ENCODE measurements at regions not wholly inside any gene's neighbourhood (a gene's known extent, or its start where the extent isn't known, plus 50 kb on each side); places are given as distances from the start of the nearest gene placed in this dataset.

GRCh38 chr6:43921039-43921438 lies 151.0 kb downstream of the VEGFA start:
- no peaks in the 10 kb centered on the region for H3K9me3 ChIP-seq (ENCODE audit: low read length)
- ChIA-PET CTCF (no interaction called here), POLR2A (ENCODE audit: unreplicated experiment) (interaction anchor here (0.6 kb wide), 1 partner anchor 1067 kb away, joined by 3 read pairs; no protein-coding TSS in a partner anchor)
- TF ChIP-seq CTCF (conservative IDR thresholded peaks at IDR 0.05; ENCODE audit: low read depth, low read length) (no peak), EZH2 (IDR thresholded peaks at IDR 0.05; ENCODE audit: low read length, unreplicated experiment) (no peak), EZH2phosphoT487 (IDR thresholded peaks at IDR 0.05; ENCODE audit: borderline replicate concordance, low read length) (no peak)
- H3K4me1 ChIP-seq (ENCODE audit: insufficient read depth, low read length), result peaks cover 15% of the 10 kb centered on the region
- no peak for ATAC-seq
- no TSS peak for BruUV-seq (replicated peaks)
- no peaks in the 10 kb centered on the region for H3F3A ChIP-seq (ENCODE audit: low read length, unreplicated experiment)
- no peak overlapping the region for H3K9ac ChIP-seq (ENCODE audit: low read length)
- no peak for DNase-seq
- H3K27ac ChIP-seq (ENCODE audit: low read length), result no peak overlapping the region
- H3K27me3 ChIP-seq (ENCODE audit: low read length), result no peaks in the 10 kb centered on the region
- no peaks in the 10 kb centered on the region for H4K20me1 ChIP-seq (ENCODE audit: low read length)
- H3K4me3 ChIP-seq (ENCODE audit: low read length), result no peak overlapping the region
- no peaks in the 10 kb centered on the region for H3K79me2 ChIP-seq (ENCODE audit: low read length)
- intact Hi-C loops (cut with micrococcal nuclease), result no loop called here
- H3K36me3 ChIP-seq (ENCODE audit: low read depth, low read length), result no peaks in the 10 kb centered on the region
- H2AFZ ChIP-seq (ENCODE audit: low read length), result no peak overlapping the region
- no peak overlapping the region for H3K4me2 ChIP-seq (ENCODE audit: low read length)
- no peaks in the 10 kb centered on the region for H3K9me2 ChIP-seq (replicated peaks; ENCODE audit: low read length)

GRCh38 chr6:43919774-43920173 lies 149.8 kb downstream of the VEGFA start:
- Histone ChIP-seq H3K4me2 (ENCODE audit: low read length) (no peak overlapping the region), H3K9ac (ENCODE audit: low read length) (no peak overlapping the region), H3F3A (ENCODE audit: low read length, unreplicated experiment) (no peaks in the 10 kb centered on the region), H4K20me1 (ENCODE audit: low read length) (no peaks in the 10 kb centered on the region), H3K27me3 (ENCODE audit: low read length) (no peaks in the 10 kb centered on the region), H3K4me3 (ENCODE audit: low read length) (no peak overlapping the region), H3K36me3 (ENCODE audit: low read depth, low read length) (no peaks in the 10 kb centered on the region), H3K9me3 (ENCODE audit: low read length) (no peaks in the 10 kb centered on the region), H3K4me1 (ENCODE audit: insufficient read depth, low read length) (peaks cover 15% of the 10 kb centered on the region), H3K9me2 (replicated peaks; ENCODE audit: low read length) (no peaks in the 10 kb centered on the region), H2AFZ (ENCODE audit: low read length) (no peak overlapping the region), H3K79me2 (ENCODE audit: low read length) (no peaks in the 10 kb centered on the region), H3K27ac (ENCODE audit: low read length) (no peak overlapping the region)
- no TSS peak for BruUV-seq (replicated peaks)
- ChIA-PET CTCF (no interaction called here), POLR2A (ENCODE audit: unreplicated experiment) (no interaction called here)
- ATAC-seq (no peak), DNase-seq (no peak)
- intact Hi-C loops (cut with micrococcal nuclease), result no loop called here
- TF ChIP-seq EZH2 (IDR thresholded peaks at IDR 0.05; ENCODE audit: low read length, unreplicated experiment), result no peak

GRCh38 chr6:43917878-43918382 lies 147.9 kb downstream of the VEGFA start:
- Histone ChIP-seq H3K9me2 (replicated peaks; ENCODE audit: low read length) (no peaks in the 10 kb centered on the region), H3F3A (ENCODE audit: low read length, unreplicated experiment) (no peaks in the 10 kb centered on the region), H3K4me1 (ENCODE audit: insufficient read depth, low read length) (peaks cover under 1% of the 10 kb centered on the region; the same call in 1 of the 2 replicates), H3K9me3 (ENCODE audit: low read length) (no peaks in the 10 kb centered on the region), H4K20me1 (ENCODE audit: low read length) (no peaks in the 10 kb centered on the region), H2AFZ (ENCODE audit: low read length) (no peak overlapping the region), H3K27me3 (ENCODE audit: low read length) (no peaks in the 10 kb centered on the region), H3K9ac (ENCODE audit: low read length) (no peak overlapping the region), H3K79me2 (ENCODE audit: low read length) (no peaks in the 10 kb centered on the region), H3K4me3 (ENCODE audit: low read length) (no peak overlapping the region), H3K36me3 (ENCODE audit: low read depth, low read length) (no peaks in the 10 kb centered on the region), H3K27ac (ENCODE audit: low read length) (no peak overlapping the region), H3K4me2 (ENCODE audit: low read length) (no peak overlapping the region)
- BruUV-seq (replicated peaks), result no TSS peak
- POLR2A ChIA-PET (ENCODE audit: unreplicated experiment), result no interaction called here
- peak; percentile 26 for DNase-seq
- no peak for TF ChIP-seq EZH2 (IDR thresholded peaks at IDR 0.05; ENCODE audit: low read length, unreplicated experiment)
- no peak for TF ChIP-seq CTCF (conservative IDR thresholded peaks at IDR 0.05; ENCODE audit: low read depth, low read length)
- TF ChIP-seq EZH2phosphoT487 (IDR thresholded peaks at IDR 0.05; ENCODE audit: borderline replicate concordance, low read length), result no peak
- CTCF ChIA-PET, result no interaction called here
- intact Hi-C loops (cut with micrococcal nuclease), result no loop called here
- ATAC-seq, result no peak
